RPMI7951 (cell line): ENCODE measurements at regions not wholly inside any gene's neighbourhood (a gene's known extent, or its start where the extent isn't known, plus 50 kb on each side); places are given as distances from the start of the nearest gene placed in this dataset.

Experiments
- DNase-seq: peaks from one replicate; pipeline ENCODE4 v3.0.0-alpha.2; 2012; ENCODE audit warnings: low read depth

- DNase-seq = no peak
Observed at GRCh38 chr2:71793926-71794325, 340.6 kb downstream of the DYSF start.

GRCh38 chr2:71792926-71793761 is 339.8 kb downstream of the DYSF start:
- peak; percentile 74 for DNase-seq

- no peak for DNase-seq
Observed at GRCh38 chr2:71791501-71792135, 338.3 kb downstream of the DYSF start.

GRCh38 chr2:71791061-71791450 is 337.7 kb downstream of the DYSF start:
- no peak for DNase-seq

- peak; percentile 49 for DNase-seq
Observed at GRCh38 chr2:71790226-71791060, 337.1 kb downstream of the DYSF start.

- DNase-seq = peak; percentile 42
Observed at GRCh38 chr2:71789556-71790204, 336.3 kb downstream of the DYSF start.

- no peak for DNase-seq
Observed at GRCh38 chr2:71788601-71789240, 335.4 kb downstream of the DYSF start.

- DNase-seq = no peak
Observed at GRCh38 chr2:71788186-71788525, 334.8 kb downstream of the DYSF start.

- peak; percentile 65 for DNase-seq
Observed at GRCh38 chr2:71787476-71788185, 334.3 kb downstream of the DYSF start.

GRCh38 chr2:71787108-71787415 is 333.7 kb downstream of the DYSF start:
- no peak for DNase-seq

- DNase-seq = no peak
Observed at GRCh38 chr2:71786291-71787107, 333.1 kb downstream of the DYSF start.

GRCh38 chr2:71785516-71785981 is 332.2 kb downstream of the DYSF start:
- no peak for DNase-seq

- DNase-seq = peak; percentile 78
Observed at GRCh38 chr2:71784734-71785511, 331.6 kb downstream of the DYSF start.

GRCh38 chr2:71783815-71784214 is 330.5 kb downstream of the DYSF start:
- DNase-seq = no peak

- no peak for DNase-seq
Observed at GRCh38 chr2:71783215-71783614, 329.9 kb downstream of the DYSF start.

- DNase-seq = no peak
Observed at GRCh38 chr2:71782323-71782722, 329.0 kb downstream of the DYSF start.

GRCh38 chr2:71781695-71782228 is 328.4 kb downstream of the DYSF start:
- no peak for DNase-seq

GRCh38 chr2:71780162-71780561 is 326.8 kb downstream of the DYSF start:
- no peak for DNase-seq

- no peak for DNase-seq
Observed at GRCh38 chr2:71779774-71780105, 326.4 kb downstream of the DYSF start.
